Nephron progenitor cell (in vitro differentiated cells): ENCODE measurements at regions not wholly inside any gene's neighbourhood (a gene's known extent, or its start where the extent isn't known, plus 50 kb on each side); places are given as distances from the start of the nearest gene placed in this dataset.

Experiments used
- DNase-seq: peaks from one replicate; pipeline ENCODE4 v3.0.0; 2021
- H3K27ac Mint-ChIP-seq: 2 replicates; pipeline ENCODE4 v1.8.0; 2021; ENCODE audit warnings: mild to moderate bottlenecking, moderate library complexity, mixed read lengths
- H3K27me3 Mint-ChIP-seq: 2 replicates; pipeline ENCODE4 v1.8.0; 2021; ENCODE audit warnings: mild to moderate bottlenecking, low read depth, mixed read lengths; ENCODE audit not compliant: poor library complexity
- H3K36me3 Mint-ChIP-seq: 2 replicates; pipeline ENCODE4 v1.8.0; 2021; ENCODE audit warnings: low read depth, mixed read lengths
- H3K4me1 Mint-ChIP-seq: 2 replicates; pipeline ENCODE4 v1.8.0; 2021; ENCODE audit warnings: mixed read lengths
- H3K4me3 Mint-ChIP-seq: 2 replicates; pipeline ENCODE4 v1.8.0; 2021; ENCODE audit warnings: mild to moderate bottlenecking, moderate library complexity, mixed read lengths
- H3K9me3 Mint-ChIP-seq: 2 replicates; pipeline ENCODE4 v1.8.0; 2021; ENCODE audit warnings: mild to moderate bottlenecking, moderate library complexity, mixed read lengths
- TF ChIP-seq, protein P1 (sequence below): fragments of 200-600 bp; sonication (generic); IDR thresholded peaks from 2 replicates; pipeline ENCODE4 v1.5.0; 2021; ENCODE audit warnings: antibody characterized with exemption

DNA sequence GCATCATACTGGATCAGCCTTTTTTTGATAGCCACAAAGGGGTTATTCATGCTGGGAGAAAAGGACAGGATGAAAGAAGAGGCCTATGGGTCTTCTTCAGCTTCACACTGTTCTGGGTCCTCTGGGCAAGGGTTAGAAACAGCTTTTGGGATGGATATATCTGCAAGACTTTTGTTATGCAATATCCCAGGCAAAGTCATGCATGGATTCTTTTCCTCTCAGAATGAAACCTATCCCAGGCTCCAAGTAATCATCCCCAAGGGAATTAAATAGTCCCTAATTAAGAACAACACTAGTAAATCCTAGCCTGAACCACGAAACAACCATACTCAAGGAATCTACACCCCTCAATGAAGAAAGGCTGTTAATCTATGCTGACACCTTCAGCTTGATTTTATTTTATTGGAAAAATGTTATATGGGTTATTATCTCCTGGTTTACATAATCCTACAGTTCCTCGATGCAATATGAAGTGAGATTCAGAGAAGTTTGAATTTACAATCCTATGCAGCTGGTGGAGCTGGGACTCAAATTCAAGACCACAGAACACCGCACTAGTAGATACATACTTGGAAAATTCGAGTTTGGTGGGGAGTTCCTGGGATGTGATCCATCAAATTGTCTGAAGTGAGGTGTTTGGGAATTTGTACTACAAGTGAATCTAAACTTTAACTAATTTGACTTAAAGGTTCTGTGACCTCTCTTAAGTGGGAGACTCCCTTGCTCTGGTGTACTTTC, 338.6 kb downstream of the TBX15 start:
- TF ChIP-seq, protein P1, sequence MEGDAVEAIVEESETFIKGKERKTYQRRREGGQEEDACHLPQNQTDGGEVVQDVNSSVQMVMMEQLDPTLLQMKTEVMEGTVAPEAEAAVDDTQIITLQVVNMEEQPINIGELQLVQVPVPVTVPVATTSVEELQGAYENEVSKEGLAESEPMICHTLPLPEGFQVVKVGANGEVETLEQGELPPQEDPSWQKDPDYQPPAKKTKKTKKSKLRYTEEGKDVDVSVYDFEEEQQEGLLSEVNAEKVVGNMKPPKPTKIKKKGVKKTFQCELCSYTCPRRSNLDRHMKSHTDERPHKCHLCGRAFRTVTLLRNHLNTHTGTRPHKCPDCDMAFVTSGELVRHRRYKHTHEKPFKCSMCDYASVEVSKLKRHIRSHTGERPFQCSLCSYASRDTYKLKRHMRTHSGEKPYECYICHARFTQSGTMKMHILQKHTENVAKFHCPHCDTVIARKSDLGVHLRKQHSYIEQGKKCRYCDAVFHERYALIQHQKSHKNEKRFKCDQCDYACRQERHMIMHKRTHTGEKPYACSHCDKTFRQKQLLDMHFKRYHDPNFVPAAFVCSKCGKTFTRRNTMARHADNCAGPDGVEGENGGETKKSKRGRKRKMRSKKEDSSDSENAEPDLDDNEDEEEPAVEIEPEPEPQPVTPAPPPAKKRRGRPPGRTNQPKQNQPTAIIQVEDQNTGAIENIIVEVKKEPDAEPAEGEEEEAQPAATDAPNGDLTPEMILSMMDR = no peak
- Mint-ChIP-seq H3K27me3 (no peaks in the 10 kb centered on the region), H3K4me1 (peaks cover 31% of the 10 kb centered on the region), H3K27ac (peak overlapping the region; percentile 61), H3K36me3 (no peaks in the 10 kb centered on the region), H3K9me3 (peaks cover 19% of the 10 kb centered on the region), H3K4me3 (no peak overlapping the region)
- no peak for DNase-seq

DNA sequence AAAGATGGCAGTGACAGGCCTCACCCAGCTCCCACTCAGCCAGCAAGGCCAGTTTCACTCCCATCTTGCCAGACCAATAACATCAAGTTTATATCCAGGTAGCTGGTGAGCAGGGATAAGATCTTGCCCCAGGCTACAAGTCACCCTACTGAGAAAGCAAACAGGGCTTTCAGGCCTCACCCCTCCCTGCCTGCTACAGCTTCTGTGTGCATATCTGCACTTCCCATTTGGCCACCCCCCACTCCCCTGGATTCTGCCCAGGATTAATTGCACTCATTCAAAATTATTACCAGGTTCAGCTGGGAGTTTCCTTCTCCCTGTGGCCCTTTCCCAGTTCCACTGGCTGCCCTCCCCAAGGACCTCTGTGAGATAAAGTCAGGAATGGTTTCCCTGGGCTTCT, 352.1 kb downstream of the TBX15 start:
- H3K4me1 Mint-ChIP-seq = peaks cover 10% of the 10 kb centered on the region
- TF ChIP-seq, protein P1 = no peak
- H3K4me3 Mint-ChIP-seq = no peak overlapping the region
- peaks cover 48% of the 10 kb centered on the region for H3K9me3 Mint-ChIP-seq
- no peaks in the 10 kb centered on the region for H3K27me3 Mint-ChIP-seq
- H3K27ac Mint-ChIP-seq = no peak overlapping the region
- peaks cover 21% of the 10 kb centered on the region for H3K36me3 Mint-ChIP-seq
- DNase-seq = no peak

DNA sequence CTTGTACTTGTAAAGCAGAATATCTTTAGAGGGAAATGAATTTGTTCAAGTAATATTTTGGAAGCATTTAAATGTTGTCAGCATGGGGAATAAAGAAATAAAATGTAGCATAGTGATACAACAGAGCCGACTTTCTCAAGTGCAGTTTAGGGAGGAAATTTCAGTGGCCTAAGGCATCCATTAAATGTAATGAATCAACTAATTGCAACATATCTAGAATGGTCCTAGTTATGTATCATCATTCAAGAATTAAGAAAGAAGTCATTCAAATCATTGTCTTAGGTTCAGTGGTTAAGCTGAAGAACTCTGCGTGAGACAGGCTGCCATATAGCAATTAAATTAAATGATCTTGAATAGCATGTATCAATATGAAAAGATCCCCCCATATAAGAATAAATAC, 360.7 kb downstream of the TBX15 start:
- DNase-seq = no peak
- no peak overlapping the region for H3K4me3 Mint-ChIP-seq
- TF ChIP-seq, protein P1 = no peak
- H3K9me3 Mint-ChIP-seq = no peaks in the 10 kb centered on the region
- H3K27me3 Mint-ChIP-seq = no peaks in the 10 kb centered on the region
- H3K4me1 Mint-ChIP-seq = no peaks in the 10 kb centered on the region
- H3K27ac Mint-ChIP-seq = no peak overlapping the region
- H3K36me3 Mint-ChIP-seq = no peaks in the 10 kb centered on the region

DNA sequence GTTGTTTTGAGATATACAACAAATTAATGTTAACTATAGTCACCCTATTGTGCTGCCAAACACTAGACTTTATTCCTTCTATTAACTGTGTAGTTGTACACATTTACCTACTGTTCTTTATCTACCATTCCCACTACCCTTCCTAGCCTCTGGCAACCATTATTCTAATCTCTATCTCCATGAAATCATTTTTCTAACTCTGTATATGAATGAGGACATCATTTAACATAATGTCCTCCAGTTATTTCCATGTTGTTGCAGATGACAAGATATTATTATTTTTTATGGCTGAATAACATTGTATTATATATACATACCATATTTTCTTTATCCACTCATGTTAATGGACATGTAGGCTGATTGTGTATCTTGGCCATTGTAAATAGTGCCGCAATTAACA, 366.3 kb downstream of the TBX15 start:
- Mint-ChIP-seq H3K4me1 (no peaks in the 10 kb centered on the region), H3K36me3 (no peaks in the 10 kb centered on the region), H3K4me3 (no peak overlapping the region), H3K27me3 (no peaks in the 10 kb centered on the region), H3K9me3 (no peaks in the 10 kb centered on the region), H3K27ac (no peak overlapping the region)
- TF ChIP-seq, protein P1 = no peak
- no peak for DNase-seq

DNA sequence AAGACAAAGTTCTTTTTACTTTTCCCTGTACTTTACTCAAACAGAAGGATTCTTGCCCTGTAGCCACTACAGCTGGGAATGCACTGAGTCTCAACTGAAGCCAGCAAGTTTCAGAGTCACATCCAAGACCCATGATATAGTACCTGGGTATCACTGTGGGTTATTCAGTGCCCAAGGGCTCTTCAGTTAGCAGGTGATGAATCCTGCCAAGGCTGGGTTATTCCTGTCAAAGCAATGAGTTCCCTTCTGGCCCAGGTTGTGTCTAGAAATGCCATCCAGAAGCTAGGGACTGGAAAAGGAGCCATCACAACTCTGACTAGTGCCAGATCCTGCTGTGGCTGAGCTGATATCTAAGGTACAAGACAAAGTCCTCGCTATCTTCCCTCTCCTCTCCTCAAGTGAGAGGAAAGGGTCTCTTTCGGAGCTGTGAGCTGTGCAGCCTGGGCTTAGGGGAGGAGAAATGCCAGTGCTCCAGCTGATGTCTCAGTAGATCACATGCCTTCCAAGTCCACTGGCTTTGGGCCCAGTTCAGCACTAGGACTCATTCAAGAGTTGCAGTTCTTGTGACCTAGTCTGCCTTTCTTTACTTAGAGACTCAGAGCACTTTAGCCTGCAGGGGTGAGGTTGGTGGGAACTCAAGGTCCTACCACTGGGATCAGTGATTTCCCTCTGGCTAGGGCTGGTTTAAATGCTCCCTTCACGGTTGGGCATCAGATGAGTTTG, 369.4 kb downstream of the TBX15 start:
- H3K9me3 Mint-ChIP-seq = peaks cover 18% of the 10 kb centered on the region
- no peaks in the 10 kb centered on the region for H3K27me3 Mint-ChIP-seq
- DNase-seq = no peak

More for the DNA sequence above, 369.4 kb downstream of the TBX15 start:
- no peak overlapping the region for H3K27ac Mint-ChIP-seq
- no peak overlapping the region for H3K4me3 Mint-ChIP-seq
- H3K4me1 Mint-ChIP-seq = no peaks in the 10 kb centered on the region
- peaks cover 4% of the 10 kb centered on the region for H3K36me3 Mint-ChIP-seq
- TF ChIP-seq, protein P1 = no peak
